Endodermal cell (in vitro differentiated cells): ENCODE measurements at regions not wholly inside any gene's neighbourhood (a gene's known extent, or its start where the extent isn't known, plus 50 kb on each side); places are given as distances from the start of the nearest gene placed in this dataset.

Source experiments
- DNase-seq: peaks from one replicate; pipeline ENCODE4 v3.0.0-alpha.2; 2017
- H3K27ac ChIP-seq: 2 replicates; pipeline ENCODE4 v1.5.1; 2013; ENCODE audit warnings: mild to moderate bottlenecking, low read depth, low read length, moderate library complexity
- H3K27me3 ChIP-seq: 2 replicates; pipeline ENCODE4 v1.6.1; 2013; ENCODE audit warnings: mild to moderate bottlenecking, low read length, moderate library complexity; ENCODE audit not compliant: insufficient read depth, control insufficient read depth, poor library complexity, severe bottlenecking
- H3K36me3 ChIP-seq: 2 replicates; pipeline ENCODE4 v1.7.0; 2013; ENCODE audit warnings: mild to moderate bottlenecking, low read length, moderate library complexity; ENCODE audit not compliant: control insufficient read depth, insufficient read depth
- H3K4me1 ChIP-seq: one replicate; pipeline ENCODE4 v1.7.0; 2013; ENCODE audit warnings: low read length; ENCODE audit not compliant: control insufficient read depth, insufficient read depth
- H3K4me3 ChIP-seq: 2 replicates; pipeline ENCODE4 v1.5.1; 2013; ENCODE audit warnings: mild to moderate bottlenecking, low read length, moderate library complexity
- H3K9ac ChIP-seq: 2 replicates; pipeline ENCODE4 v1.6.1; 2013; ENCODE audit warnings: mild to moderate bottlenecking, low read length, moderate library complexity; ENCODE audit not compliant: poor library complexity, severe bottlenecking; ENCODE audit errors: extremely low read depth
- H3K9me3 ChIP-seq: 2 replicates; pipeline ENCODE4 v1.6.1; 2013; ENCODE audit warnings: mild to moderate bottlenecking, low read length, moderate library complexity; ENCODE audit not compliant: control insufficient read depth
- H3K27ac Mint-ChIP-seq: 2 replicates; pipeline ENCODE4 v1.8.0; 2020; ENCODE audit warnings: mixed read lengths
- H3K27me3 Mint-ChIP-seq: 2 replicates; pipeline ENCODE4 v1.8.0; 2021; ENCODE audit warnings: mild to moderate bottlenecking, mixed read lengths; ENCODE audit not compliant: insufficient read depth
- H3K36me3 Mint-ChIP-seq: 2 replicates; pipeline ENCODE4 v1.8.0; 2020; ENCODE audit warnings: low read depth, mixed read lengths
- H3K4me1 Mint-ChIP-seq: 2 replicates; pipeline ENCODE4 v1.8.0; 2020; ENCODE audit warnings: mixed read lengths
- H3K4me3 Mint-ChIP-seq: 2 replicates; pipeline ENCODE4 v1.8.0; 2020; ENCODE audit warnings: mild to moderate bottlenecking, moderate library complexity, mixed read lengths
- H3K9me3 Mint-ChIP-seq: 2 replicates; pipeline ENCODE4 v1.8.0; 2020; ENCODE audit warnings: mild to moderate bottlenecking, mixed read lengths
- CTCF ChIP-seq: fragments of 200-600 bp; sonication (generic); conservative IDR thresholded peaks from 2 replicates; pipeline ENCODE4 v1.5.0; 2021; ENCODE audit warnings: antibody characterized with exemption, mild to moderate bottlenecking
- WGBS, 2 experiments: methylation state at CpG; one replicate each; pipeline versions ENCODE4 v1.1.5 to v1.1.7; 2013; ENCODE audit warnings: missing lambda C conversion rate in 2 of 2, mixed read lengths in 1 of 2; ENCODE audit not compliant: insufficient coverage in 1 of 2, insufficient read length in 1 of 2; 5-methylcytosine and 5-hydroxymethylcytosine counted together

- H3K27ac ChIP-seq: no peak overlapping the region
- peaks cover 5% of the 10 kb centered on the region for H3K27me3 Mint-ChIP-seq
These were observed 266.6 kb upstream of the PWP1 start for GRCh38 chr12:107418981-107419380.

GRCh38 chr12:107423531-107423930 lies 262.1 kb upstream of the PWP1 start:
- TF ChIP-seq CTCF: no peak
- Histone ChIP-seq H3K27ac (no peak overlapping the region), H3K36me3 (no peaks in the 10 kb centered on the region), H3K27me3 (no peaks in the 10 kb centered on the region), H3K4me3 (no peak overlapping the region), H3K4me1 (peaks cover 3% of the 10 kb centered on the region), H3K9me3 (peaks cover 8% of the 10 kb centered on the region), H3K9ac (no peak overlapping the region)
- no peaks in the 10 kb centered on the region for H3K36me3 Mint-ChIP-seq
- 85 to 88% methylated on average over 4 to 5 of the region's 5 CpGs for WGBS, 2 experiments
- H3K9me3 Mint-ChIP-seq: peaks cover 14% of the 10 kb centered on the region
- no peaks in the 10 kb centered on the region for H3K27me3 Mint-ChIP-seq
- no peak overlapping the region for H3K27ac Mint-ChIP-seq
- no peak overlapping the region for H3K4me3 Mint-ChIP-seq
- DNase-seq: no peak
- H3K4me1 Mint-ChIP-seq: peaks cover 25% of the 10 kb centered on the region

More at GRCh38 chr12:107418981-107419380, 266.6 kb upstream of the PWP1 start:
- H3K4me1 Mint-ChIP-seq: peaks cover 15% of the 10 kb centered on the region
- Histone ChIP-seq H3K27me3 (no peaks in the 10 kb centered on the region), H3K4me3 (no peak overlapping the region), H3K9me3 (peaks cover 8% of the 10 kb centered on the region), H3K36me3 (no peaks in the 10 kb centered on the region), H3K9ac (no peak overlapping the region), H3K4me1 (peaks cover 3% of the 10 kb centered on the region)
- H3K36me3 Mint-ChIP-seq: no peaks in the 10 kb centered on the region
- no peak overlapping the region for H3K27ac Mint-ChIP-seq
- no peak for DNase-seq
- no peak for TF ChIP-seq CTCF
- no peak overlapping the region for H3K4me3 Mint-ChIP-seq
- peaks cover 13% of the 10 kb centered on the region for H3K9me3 Mint-ChIP-seq

GRCh38 chr12:107429006-107429705 lies 256.4 kb upstream of the PWP1 start:
- Histone ChIP-seq H3K9ac (no peak overlapping the region), H3K36me3 (no peaks in the 10 kb centered on the region), H3K9me3 (no peaks in the 10 kb centered on the region), H3K4me1 (no peaks in the 10 kb centered on the region), H3K4me3 (no peak overlapping the region), H3K27me3 (no peaks in the 10 kb centered on the region), H3K27ac (no peak overlapping the region)
- TF ChIP-seq CTCF: no peak
- Mint-ChIP-seq H3K9me3 (peaks cover 5% of the 10 kb centered on the region), H3K27me3 (no peaks in the 10 kb centered on the region), H3K36me3 (no peaks in the 10 kb centered on the region), H3K4me3 (no peak overlapping the region), H3K27ac (no peak overlapping the region), H3K4me1 (peaks cover 9% of the 10 kb centered on the region)
- 87 to 93% methylated on average over 5 to 7 of the region's 7 CpGs for WGBS, 2 experiments
- peak; percentile 63 for DNase-seq
